Left ventricle myocardium superior (tissue), 1 donor: ENCODE measurements at regions not wholly inside any gene's neighbourhood (a gene's known extent, or its start where the extent isn't known, plus 50 kb on each side); places are given as distances from the start of the nearest gene placed in this dataset.
A peak's percentile ranks its signal among the peaks of the same experiment; 100 is the strongest.
"Not testable (repeated sequence)": the region's sequence is repeated elsewhere in the genome, so short reads cannot be mapped to it uniquely, and the experiment has no call there.

Source experiments
- ATAC-seq: fragments of 200-7000 bp; cut with Tn5 transposase; one replicate; pipeline ENCODE4 v1.9.1; 2020; ENCODE audit warnings: mild to moderate bottlenecking, moderate library complexity
- DNase-seq: peaks from one replicate; pipeline ENCODE4 v3.0.0-alpha.2; 2020
- intact Hi-C: fragments of 100-400 bp; cut with micrococcal nuclease; formaldehyde crosslinking; loops from one replicate; pipeline ENCODE4 v1.11.0; 2022
- donor health status: DM: no; HTN: yes; CAD: no; lungs with severe emphysema.

DNA sequence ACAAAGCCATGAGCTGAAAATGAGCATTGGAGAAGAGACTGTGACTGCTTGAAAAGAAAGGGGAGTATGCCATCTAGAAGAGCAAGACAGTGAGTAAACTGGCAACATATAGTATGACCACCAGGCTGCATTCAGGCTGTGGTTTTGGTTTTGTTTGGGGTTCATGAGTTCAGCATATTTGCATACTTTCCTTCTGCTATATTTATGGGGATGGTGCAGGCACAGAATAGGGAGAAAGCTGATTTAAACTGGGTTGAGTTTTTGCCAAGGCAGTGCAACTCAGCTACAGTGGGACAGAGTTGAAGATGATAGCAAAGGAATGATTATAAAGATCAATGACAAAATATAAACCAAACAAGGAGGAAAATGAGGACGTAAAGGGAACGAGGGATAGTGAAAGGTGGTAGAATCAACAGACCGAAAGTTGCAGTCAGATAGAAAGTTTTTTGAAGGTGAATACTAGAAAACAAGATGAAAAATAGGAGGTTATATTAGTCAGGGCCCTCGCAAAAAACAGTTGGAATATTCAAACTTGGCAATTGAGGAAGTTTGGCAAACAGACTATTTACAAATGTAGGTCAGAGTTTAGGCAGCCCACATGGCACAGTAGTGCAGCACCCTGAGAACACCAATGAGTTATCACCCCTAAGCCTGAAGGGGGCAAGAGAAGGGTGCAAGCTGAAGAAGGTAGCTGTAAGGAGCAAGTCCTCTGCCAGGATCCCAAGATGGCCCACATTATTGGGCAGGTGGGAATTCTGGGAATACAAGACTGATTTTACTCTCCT lies 114.8 kb upstream of the MAP9 start:
- DNase-seq (no peak), ATAC-seq (no peak)
- intact Hi-C loops: no loop called here

DNA sequence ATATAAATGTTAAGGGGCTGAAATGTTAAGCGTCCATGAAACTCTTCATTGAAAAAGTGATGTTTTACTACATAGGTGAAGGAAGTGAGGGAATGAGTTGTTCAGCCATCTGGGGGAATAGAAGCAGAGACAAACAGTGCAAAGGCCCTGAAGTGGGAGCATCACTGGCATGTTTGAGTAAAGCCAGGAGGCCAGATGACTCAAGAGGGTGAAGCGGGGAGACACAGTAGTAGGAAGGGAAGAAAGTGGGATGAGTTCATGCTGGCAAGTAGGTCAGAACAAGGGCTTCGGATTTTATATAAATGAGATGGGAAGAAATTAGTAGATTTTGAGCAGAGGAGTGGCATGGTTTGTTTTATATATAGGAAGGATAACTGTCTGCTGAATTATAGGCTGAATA lies 112.5 kb upstream of the MAP9 start:
- ATAC-seq (no peak), DNase-seq (no peak)
- intact Hi-C loops: no loop called here

DNA sequence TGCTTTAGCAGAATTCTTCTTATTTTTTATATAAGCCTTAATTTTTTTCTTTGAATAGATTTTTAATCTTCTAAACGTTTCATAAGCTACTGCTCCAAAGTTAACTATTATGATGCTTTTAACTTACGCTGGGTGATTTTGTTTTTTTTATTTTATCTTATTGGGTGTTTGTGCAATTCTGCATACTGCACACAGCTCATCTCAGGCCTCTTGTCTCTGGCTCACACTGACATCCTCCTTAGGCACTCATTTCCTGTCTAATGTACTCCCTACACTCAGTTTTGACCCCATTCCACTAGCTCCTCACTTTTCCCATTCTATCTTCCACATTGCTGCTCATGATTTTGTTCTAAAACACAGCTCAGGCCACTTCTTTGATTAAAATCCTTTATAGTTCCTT lies 111.9 kb upstream of the MAP9 start:
- intact Hi-C loops: no loop called here
- DNase-seq (no peak), ATAC-seq (no peak)

DNA sequence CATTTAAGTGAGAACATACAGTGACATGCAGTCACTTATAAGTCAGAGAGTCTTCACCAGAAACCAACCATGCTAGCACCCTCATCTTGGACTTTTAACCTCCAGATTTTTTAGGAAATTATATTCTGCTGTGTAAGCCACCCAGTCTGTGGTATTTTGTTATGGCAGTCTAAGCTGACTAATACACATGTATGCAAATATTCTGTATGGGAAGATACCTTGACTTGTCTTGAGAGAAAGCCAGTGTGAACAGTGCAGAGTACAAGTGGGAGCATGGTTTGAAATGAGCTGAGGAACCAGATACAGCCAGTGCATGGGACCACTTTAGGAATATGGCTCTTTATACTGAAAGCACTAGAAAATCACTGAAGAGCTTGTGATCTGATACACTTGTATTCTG lies 110.4 kb upstream of the MAP9 start:
- intact Hi-C loops: no loop called here
- ATAC-seq (no peak), DNase-seq (no peak)

DNA sequence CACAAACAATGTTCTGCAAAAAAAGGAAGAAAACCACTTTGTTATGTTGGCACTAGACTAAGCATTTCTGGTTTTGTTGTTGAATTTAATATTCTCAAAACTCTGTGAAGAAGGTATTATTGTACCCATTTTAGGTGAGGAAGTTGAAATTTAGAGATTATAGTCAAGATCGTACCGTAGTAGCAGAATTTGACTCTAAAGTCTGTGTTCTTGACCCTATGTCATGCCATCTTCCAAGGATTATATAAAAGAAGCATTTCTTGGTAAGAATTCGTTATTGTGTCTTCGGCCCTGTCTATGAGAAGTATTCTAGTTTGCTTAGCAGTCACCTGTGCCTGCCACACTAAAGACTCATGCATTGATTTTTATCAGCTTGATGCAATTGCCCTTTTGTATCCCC lies 104.4 kb upstream of the MAP9 start:
- no peak for DNase-seq
- intact Hi-C loops: no loop called here
- no peak for ATAC-seq

DNA sequence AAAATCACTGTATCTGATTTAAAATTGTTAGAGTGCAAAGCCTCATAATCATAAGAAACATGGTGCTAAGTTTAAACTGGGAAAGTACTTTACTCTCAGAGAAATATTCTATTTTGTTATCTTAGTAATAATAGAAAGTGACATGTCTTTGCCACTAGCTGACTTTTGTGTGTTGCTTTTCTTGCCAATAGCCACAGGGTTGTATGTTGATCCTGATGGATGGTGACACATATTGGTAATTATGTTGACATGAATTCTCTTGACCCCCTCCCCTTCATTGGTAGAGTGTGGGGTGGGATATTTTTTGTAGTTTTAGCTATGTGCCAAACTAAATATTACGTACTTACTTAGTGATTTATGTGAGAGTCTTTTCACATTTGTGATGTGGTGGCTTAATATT lies 103.1 kb upstream of the MAP9 start:
- ATAC-seq (no peak), DNase-seq (no peak)
- intact Hi-C loops: no loop called here

DNA sequence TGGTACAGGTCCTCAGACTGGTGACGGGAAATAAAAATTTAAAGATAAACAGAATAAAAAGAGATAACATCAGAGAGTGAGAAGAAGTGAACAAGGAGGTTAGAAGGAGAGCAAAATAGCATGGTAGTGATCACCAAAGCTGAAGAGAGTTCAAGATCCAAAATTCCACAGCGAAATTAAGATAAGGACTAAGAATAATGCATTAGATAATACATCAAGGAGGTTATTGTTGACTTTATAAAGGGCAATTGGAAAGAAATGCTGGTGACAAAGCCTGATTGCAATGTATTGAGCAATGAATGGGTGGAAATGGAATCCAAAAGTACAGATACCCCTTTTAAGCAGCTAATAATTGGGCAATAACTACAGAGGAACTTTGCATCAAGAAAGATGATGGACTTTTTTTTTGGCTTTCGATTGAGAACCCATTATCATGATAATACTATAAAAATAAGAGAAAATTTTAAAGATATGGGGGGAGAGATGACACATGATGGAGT lies 101.6 kb upstream of the MAP9 start:
- DNase-seq (no peak), ATAC-seq (no peak)
- intact Hi-C loops: no loop called here

DNA sequence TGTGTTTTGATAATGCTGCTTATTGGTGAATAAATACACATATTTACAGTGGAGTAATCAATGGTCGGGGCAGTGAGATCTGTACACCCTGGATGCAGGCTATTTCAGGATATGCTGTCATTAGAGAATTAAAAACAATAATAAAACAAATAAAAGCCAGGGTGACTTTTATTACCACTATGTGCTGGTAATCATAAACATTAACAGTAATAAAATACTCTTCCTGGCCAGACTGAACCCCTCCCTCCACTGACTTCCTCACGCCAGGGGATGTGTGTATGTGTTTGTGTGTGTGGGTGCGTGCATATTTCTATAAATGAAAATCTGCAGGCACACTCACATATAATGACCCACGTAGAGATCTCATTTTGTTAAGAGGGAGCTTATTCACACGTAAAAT lies 98.0 kb upstream of the MAP9 start:
- intact Hi-C loops: no loop called here
- ATAC-seq: no peak
- DNase-seq: no peak

DNA sequence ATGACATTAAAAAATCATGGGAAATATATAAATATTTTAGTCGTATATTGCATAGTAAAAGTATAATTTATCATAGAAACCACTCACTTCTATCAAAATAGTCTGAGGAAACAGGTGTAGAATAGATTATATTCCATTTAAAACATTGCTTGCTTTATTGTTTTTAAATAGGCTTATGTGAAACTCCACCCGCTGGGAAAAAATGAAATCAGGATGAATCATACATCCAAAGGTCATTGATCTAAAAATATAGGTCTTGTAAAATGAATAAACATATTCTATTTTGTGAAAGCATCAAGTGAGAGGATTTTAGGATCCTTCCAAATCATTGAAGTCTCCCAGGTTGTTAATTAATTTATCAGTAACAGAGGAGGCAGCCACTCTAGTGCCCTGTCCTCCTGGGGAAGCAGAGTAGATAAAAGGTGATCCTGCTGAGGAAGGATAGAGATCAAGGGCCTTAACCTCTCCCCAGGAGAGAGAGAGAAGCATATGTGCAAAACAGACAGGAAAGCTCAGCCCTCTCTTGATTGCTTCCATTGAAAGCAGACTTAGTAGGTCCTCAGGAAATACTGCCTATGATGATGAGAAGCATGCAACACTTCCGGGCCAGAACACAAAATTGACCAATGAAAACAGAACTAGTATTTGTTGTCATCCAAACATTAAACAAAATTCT lies 96.8 kb upstream of the MAP9 start:
- intact Hi-C loops: no loop called here
- DNase-seq: no peak
- ATAC-seq: no peak

DNA sequence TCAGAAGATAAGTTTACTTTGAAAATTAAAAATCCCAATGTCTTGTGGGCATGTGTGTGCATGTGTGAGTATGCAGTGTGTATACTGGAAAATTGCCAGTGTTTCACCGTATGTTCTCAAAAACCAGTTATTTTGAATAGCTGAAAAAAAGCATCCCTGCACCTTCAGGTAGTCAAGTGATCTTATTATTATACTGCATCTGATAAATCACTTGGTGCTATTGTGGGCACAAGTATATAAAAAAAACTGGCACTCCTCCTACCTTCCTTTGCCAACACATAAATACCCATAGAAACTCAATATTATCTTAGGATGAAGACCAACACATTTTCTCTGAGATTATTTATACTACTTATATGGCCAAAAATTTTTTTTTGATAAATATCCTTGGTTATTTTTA lies 91.5 kb upstream of the MAP9 start:
- ATAC-seq (no peak), DNase-seq (no peak)
- intact Hi-C loops: no loop called here

DNA sequence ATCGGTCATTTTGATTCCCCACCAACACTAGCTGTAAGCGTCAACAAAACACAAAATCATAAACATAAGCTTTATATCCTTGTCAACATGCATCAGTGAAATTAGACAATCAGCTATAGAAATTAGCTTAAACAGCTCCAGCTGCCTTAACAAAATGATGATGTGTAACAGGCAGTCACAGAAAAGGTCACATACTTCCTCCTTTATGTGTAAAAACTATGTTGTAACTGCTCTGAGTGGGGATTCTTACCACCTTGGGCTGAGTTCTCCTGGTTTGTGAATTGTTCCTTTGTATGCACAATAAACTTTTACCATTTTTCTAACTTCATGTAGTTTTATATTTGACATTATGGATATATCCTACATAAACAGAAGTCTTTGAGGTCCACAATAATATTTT lies 73.9 kb upstream of the MAP9 start:
- DNase-seq (no peak), ATAC-seq (no peak)
- intact Hi-C loops: no loop called here

DNA sequence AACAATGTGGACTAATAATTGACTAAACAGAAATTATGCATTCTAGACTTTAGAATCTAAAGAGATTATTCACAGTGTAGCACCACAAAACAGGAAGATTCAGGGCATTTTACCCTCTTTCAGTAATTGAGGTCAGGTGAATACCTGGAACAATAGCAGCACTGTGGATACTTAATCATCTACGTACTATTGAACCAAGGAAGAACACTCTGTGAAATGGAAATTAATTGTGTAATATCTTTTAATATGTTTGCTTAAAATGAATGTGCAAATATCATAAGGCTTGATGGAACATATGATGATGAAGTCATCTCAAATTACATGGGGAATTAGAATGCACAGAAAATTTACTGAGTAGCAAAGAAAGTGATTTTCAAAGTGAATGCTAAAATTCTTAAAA lies 68.5 kb upstream of the MAP9 start:
- ATAC-seq: no peak
- intact Hi-C loops: no loop called here
- no peak for DNase-seq

DNA sequence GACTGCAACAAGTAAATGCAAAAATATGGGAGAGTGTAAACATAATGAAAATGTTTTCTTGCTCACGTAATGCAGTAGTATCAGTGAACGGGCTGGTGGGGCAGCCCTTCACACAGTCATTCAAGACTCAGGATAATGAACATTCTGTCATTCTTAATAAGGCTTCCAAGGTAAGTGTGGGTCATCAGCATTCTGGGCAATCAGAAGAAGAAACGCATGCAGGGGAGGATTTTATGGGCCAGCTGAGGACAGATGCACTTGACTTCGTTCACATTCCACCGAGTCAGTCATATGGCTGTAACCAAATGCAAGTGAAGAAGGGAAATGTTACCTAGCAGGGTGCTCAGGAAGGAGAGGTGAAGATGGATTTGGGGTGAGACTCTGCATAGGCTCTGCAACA lies 68.0 kb upstream of the MAP9 start:
- no peak for DNase-seq
- intact Hi-C loops: loop anchor here (5.0 kb wide), 1 partner anchor 223 kb away; the partner anchor contains the start of gene GUCY1A1

DNA sequence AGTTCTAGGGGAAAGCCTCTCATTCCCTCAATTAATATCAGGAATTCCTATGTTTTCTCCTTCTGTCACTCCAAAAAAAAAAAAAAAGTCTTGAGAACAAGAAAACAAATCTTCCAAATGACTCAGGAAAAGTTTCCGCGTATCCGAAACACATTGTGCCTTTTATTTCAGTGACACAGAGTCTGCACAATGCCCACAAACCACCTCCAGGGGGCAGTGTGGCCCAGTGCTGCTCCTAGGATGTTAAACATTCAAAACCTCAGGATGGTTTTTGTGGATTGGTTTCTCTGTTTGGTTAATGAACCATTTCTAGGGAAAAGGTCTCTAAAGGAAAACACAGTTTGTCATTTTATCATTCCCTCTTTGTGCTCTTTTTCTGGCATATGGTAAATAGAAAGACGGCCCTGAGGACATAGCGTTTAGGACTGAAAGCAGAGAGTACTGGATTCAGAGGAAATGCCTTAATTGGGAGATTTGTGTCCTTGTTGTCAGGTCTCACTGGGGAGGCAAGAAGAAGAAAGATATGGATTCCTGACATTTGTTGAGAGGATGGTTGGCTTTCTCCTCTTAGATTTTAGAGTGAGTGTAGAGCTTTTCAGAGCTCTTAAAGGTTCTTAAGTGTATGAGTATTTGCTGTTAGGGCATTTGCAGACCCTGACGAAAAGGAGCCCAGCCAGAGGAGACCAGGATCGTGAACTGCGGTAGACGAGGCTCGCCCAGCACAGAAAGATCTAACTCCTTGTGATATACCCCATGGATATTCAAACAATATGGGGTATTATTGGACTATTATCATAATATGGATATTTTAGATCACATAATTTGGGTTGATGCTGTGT lies 65.7 kb upstream of the MAP9 start:
- ATAC-seq (peak; percentile 96), DNase-seq (peak; percentile 91)
- intact Hi-C loops: loop anchor here (1.0 to 5.0 kb wide), 2 partner anchors 225 to 345 kb away; partner anchors contain the start of gene GUCY1A1

More for the DNA sequence above, 68.0 kb upstream of the MAP9 start:
- no peak for ATAC-seq

DNA sequence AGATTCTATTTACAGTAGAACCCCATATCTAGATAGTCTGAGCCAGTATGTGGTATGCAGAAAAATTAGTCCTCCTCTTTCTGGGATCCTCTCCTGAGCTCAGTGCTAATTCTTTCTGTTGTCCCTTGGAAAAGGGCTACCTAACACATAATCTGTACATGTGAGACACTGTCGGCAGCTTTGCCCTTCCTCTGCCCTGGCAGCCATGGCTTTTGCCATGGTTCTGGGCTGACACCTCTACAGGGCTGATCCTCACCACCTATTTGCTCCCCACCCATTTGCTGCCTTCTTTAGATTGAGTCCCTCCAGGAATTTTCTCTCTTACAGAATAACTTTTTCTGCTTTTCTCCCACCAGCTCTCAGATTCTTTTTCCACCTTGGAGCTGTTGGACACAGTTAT lies 64.7 kb upstream of the MAP9 start:
- DNase-seq: no peak
- peak; percentile 41 for ATAC-seq
- intact Hi-C loops: loop anchor here (5.0 kb wide), 1 partner anchor 226 kb away; the partner anchor contains the start of gene GUCY1A1

DNA sequence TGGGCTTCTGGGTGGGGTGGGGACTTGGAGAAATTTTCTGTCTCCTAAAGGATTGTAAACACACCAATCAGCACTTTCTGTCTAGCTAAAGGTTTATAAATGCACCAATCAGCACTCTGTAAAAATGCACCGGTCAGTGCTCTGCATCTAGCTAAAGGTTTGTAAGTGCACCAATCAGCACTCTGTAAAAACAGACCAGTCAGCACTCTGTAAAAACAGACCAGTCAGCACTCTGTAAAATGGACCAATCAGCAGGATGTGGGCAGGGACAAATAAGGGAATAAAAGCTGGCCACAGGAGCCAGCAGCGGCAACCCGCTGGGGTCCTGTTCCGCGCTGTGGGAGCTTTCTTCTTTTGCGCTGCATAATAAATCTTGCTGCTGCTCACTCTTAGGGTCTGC lies 63.0 kb upstream of the MAP9 start:
- DNase-seq, ATAC-seq: not testable (repeated sequence)
- intact Hi-C loops: loop anchor here (5.0 kb wide), 1 partner anchor 228 kb away; the partner anchor contains the start of gene GUCY1A1

DNA sequence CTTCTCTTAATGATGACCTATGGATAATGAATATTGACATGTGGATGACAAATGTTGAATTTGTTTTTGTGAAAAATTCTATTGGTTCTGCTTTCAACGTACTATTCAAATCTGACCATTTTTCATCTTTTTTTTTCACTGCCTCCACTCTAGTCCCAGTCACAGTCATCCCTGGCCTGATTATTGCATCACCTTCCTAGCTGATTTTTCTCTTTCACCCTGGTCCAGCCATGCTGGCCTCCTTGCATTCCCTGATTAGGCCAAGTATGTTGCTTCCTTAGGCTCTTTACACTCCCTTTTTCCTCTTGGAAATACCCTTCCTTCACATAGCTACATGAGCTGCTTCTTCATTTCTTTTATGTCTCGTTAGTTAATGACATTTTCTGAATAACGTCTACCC lies 58.1 kb upstream of the MAP9 start:
- intact Hi-C loops: no loop called here
- no peak for ATAC-seq
- no peak for DNase-seq

DNA sequence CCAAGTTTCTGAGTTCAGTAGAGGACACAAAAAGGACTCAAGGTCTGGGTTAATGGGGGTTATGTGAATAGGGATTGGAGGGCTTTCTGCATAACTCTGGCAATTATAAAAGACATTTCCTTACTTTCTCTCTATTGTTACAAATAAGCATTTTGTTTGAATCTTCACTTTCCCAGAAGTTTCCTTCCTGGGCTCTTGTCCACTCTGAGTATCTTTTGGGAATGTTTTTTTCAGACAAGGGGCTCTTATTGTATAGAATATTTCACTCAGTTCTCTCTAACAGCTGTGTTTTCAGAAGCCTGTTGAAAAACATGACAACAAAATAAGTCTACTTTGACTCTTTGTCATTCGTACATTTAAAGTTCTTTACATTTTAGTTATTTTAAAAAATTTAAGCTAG lies 57.6 kb upstream of the MAP9 start:
- ATAC-seq: no peak
- DNase-seq: no peak
- intact Hi-C loops: no loop called here

DNA sequence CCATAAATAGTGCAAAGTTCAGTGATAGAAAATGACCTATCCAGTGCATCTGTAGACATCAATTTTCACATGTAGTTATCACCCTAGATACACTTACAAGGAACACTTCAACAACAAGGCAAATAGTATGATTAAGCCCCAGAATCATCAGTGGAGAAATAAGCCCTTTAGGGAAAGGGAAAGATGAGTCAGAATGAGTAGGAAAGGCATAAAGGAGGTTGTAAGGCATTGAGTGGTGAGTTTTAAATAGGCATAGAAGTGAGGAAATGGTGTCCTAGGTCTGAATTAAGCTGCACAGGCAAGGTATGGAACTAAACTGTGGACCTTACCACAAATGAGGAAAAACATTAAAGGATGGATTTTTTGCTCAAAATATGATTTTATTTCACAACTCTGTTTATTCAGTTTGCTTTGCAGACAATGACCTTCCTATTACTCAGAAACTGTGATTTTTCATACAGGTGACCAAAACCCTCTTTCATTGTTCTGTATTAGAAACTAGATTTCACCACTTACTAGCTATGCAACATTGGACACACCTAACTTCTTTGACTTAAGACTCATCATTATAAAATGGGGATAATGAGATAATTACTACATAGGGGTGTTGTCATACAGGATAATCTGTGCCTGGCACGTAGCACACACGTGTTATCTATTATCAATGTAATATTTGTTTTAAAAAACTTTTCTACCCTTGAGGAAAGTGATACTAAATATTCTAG lies 57.0 kb upstream of the MAP9 start:
- DNase-seq: no peak
- ATAC-seq: no peak
- intact Hi-C loops: no loop called here
